ENCODE measurements at regions not wholly inside any gene's neighbourhood (a gene's known extent, or its start where the extent isn't known, plus 50 kb on each side); places are given as distances from the start of the nearest gene placed in this dataset.

DNA sequence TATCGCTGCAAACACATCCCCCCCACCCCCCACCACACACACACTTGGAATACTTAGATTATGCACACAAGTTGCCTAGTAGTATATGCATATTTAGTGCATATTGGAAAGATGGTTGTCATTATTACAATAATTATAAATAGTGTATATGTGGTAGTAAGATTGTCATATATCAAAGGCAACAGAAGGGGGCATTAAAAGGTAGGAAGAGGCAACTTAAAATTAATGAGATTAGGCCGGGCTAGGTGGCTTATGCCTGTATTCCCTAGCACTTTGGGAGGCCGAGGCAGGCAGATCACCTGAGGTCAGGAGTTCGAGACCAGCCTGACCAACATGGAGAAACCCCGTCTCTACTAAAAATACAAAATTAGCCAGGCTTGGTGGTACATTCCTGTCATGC, 52.1 kb downstream of the GSC start:
- DNase-seq: no peak

DNA sequence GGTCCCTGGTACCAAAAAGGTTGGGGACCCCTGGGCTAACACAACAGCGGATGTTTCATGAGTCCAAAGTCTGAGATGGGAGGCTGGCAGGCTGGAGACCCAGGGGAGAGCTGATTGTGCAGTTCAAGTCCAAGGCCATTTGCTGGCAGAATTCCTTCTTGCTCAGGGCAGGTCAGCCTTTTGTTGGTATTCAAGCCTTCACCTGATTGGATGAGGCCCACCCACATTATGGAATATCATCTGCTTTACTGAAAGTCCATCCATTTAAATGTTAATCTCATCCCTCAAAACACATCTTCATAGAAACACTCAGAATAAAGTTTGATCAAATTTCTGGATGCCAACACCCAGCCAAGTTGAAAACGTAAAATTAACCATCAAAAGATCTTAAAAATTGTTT, 52.9 kb downstream of the GSC start:
- DNase-seq: no peak

DNA sequence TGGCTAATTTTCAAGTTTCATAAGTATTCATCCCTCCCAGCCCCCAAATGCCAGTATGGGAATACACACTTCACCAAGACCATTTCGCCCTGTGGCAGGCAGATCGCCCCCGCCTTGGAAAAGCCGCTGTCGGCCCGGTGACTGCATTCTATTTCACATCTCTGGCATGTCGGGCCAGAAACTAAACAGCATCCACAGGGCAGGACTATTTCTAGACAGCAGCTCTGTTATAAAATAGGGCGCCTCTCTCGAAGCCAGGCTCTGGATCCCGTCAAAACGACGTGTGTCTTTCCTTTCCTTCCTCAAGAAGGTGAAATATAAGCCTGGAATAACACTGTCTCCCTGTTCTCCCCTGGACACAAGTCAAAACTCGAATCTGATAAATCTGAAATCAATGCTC, 56.8 kb downstream of the GSC start:
- no peak for DNase-seq

DNA sequence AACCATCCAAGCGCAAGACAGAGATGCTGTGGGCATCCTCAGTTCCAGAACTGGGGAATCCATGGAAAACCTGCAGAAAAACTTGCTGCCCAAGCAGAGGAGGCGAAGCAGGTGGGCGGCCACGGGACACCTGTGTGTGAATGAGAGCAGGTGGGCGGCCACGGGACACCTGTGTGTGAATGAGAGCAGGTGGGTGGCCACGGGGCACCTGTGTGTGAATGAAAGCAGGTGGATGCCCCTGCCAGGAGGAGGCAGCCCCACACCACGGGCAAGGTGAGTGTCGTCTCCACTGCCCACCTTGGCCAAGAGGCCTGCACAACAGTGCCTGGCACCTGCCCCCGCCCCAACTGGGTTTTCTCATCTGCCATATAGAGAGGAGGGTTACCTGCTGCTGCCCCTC, 59.2 kb downstream of the GSC start:
- DNase-seq: no peak

DNA sequence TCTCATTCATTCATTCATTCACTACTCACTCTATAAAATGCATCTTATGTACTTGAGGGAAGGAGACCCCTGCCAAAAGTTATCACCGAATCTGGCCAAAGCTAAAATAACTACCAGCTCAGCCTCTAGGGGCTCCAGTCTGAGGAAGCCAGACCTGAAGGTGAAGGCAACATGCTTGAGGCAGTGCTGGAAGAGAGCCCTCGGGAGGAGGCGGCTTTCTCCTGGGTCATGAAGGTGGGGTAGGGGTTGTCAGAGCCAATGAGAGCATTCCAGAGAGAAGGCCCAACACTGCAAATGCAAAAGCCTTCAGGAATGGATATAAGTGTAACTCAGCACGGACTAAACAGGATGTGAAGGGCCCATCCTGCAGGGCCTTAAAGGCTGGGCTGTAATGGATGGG, 62.4 kb downstream of the GSC start:
- DNase-seq: no peak

DNA sequence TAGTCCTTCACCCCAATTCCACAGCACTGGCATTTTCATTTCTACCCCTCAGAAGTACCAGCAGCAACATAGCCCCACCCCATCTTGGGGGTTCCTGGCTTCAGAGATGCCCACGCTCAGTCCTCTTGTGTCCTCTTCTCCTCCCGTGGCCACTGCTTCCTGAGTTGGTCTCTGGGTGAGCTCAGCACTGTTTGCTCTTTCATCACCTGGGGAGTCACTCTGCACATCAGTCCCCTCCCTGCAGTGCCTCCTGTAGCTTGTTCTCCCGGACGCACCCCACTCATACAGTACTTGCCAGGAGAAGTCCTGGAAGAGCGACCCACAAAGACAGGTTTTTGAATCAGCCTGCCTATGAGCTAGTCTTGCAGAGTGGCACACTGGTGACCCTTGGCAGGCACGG, 63.8 kb downstream of the GSC start:
- no peak for DNase-seq

DNA sequence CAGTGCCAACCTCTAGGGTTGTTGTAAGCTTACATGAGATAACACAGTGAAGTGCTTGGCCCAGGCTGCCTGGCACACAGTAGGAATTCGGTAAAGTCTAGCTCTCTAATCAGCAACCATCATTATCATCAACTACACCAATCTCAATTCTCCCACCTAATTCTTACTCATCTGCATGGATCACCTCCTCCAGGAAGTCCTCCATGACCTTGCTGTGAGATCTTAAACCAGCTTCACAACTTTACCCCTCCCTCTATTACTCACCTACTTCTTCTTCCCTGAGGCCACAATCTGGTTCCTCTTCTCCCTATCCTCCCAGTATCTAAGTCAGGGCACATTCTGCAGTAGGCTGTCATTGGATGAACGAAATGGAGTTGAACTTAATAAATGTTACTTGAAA, 67.3 kb downstream of the GSC start:
- DNase-seq: no peak

DNA sequence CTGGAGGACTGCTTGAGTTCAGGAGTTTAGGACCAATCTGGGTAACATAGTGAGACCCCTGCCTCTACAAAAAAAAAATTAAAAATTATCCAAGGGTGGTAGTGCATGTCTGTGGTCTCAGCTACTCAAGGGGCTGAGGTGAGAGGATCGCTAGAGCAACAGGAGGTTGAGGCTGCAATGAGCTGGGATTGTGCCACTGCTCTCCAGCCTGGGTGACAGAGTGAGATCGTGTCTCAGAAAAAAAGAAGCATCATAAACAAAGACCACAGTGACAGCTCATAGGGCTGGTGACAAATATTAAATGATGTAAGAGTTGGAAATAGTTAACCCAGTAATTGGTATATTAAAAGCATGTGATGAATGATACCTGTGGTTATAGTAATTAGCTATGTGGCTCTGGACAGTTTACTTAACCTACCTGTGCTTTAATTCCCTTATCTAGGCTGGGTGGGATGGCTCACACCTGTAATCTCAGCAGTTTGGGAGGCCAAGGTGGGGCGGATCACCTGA, 68.0 kb downstream of the GSC start:
- DNase-seq: no peak

DNA sequence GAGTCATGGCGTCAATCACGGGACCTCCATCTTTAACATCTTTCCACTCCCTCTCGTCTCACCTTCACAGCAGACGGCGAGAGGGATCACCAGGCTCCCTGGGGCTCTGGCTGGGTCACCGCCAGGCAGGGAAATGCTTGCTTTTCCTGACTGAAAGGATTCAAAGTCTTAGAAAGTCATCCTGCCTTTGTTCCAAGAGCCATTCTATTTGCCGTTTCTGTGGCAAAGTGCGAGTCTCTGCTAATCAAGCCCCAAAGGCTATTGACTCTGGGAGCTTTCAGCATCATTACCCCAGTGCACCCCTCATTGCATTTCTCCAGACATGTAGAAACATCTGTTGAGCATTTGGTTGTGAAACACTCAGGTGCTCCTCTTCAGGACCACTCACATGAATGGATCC, 69.6 kb downstream of the GSC start:
- DNase-seq: no peak

DNA sequence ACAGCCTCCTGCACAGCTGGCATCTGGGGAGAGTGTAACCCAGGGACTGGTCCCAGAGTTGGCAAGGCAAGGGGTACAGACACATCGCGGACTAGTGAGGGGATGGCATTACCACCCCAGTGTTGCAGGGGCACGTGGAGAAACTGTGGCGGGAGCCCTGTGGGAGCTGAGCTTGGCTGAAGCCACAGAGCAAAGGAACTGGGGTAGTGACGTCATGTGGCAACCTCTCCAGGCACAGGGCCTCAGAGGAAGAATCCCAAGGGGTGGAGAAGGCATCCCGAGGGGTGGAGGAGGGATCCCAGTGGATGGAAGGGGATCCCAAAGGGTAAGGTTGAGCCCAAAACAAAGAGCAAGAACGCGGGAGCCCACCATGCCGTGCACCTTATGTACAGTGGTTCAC, 70.1 kb downstream of the GSC start:
- no peak for DNase-seq

DNA sequence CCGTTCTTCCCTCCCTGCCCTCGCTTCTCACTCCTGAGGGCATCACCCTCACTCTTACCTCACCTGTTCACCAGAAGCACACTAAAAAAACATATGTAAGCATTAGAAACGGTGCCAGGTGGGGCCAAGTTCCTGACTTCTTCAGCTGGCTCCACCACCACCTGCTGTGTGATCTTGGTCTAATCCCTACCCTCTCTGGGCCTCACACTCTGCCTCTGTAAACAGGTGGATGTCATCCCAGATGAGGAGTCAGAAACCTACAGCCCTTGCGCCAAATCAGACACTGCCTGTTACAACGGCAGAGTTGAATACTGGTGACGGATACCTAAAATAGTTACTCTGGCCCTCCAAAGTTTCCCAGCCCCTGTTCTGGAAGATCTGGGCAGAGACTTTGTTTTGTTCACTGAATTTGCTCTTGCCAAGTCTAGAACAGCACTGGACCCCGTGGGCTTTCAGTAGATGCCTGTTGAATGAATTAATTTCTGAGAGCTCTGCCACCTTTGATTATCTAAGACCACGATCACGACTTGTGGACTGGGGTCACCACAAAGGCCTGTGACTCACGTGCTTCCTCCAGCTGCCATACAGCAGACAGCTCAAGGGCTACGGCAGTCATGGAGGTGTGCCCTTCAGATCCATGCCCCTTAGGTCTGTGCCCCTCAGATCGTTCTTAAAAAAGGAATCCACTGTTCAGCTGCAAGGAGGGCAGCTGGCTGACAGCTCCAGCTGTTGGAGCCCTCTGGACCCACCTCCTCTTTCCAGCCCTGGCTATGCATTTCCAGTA, 71.9 kb downstream of the GSC start:
- DNase-seq: no peak

DNA sequence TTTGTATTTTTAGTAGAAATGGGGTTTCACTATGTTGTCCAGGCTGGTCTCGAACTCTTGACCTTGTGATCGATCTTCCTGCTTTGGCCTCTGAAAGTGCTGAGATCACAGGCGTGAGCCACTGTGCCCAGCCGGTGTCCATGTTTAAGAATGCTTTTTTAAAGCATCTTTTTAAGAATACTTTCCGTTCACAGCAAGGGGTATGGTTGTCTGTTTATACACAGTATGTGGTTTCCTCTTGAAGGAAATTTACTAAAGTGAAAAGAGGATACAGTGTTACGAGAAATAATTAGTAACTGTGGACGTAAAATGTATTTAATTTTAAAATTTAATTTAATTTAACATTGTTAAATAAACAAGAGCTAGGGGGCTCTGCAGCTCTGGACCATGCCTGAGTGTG, 73.4 kb downstream of the GSC start:
- DNase-seq: no peak

DNA sequence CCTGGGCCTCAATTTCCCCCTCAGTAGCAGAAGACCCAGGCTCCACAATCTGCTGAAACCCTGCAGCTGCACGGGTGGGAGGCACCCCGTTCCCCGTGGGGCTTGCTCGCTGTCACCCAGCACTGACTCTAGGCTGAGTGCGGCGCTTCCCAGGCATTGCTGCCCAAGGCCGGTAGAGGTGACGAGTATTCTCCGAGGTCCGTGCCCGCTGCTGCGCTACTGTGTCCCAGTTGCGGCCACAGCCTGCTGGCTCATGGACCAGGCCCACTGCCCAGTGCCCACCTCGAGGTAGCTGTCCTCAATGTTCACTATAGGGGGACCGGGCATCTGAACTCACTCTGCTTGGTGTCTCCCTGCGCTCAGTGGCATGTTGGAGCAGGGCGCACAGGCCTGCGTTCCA, 74.7 kb downstream of the GSC start:
- DNase-seq: no peak

DNA sequence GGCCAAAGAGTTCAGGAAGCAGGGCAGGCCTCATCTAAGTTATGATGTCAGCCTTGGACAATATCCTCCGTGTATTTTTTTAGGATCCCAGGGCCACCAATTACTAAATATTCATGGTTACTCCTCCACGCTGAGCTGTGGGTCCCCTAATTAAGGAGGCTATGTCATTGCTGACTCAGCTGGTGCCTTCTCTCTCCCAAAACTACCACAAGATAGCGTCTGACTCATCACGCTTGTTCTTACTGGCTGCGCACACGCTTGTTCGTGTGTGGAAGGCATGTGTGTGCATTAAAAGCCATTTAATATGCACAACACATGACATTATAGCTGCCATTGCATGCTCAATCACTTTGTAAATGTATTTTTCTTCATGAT, 78.3 kb downstream of the GSC start:
- no peak for DNase-seq

DNA sequence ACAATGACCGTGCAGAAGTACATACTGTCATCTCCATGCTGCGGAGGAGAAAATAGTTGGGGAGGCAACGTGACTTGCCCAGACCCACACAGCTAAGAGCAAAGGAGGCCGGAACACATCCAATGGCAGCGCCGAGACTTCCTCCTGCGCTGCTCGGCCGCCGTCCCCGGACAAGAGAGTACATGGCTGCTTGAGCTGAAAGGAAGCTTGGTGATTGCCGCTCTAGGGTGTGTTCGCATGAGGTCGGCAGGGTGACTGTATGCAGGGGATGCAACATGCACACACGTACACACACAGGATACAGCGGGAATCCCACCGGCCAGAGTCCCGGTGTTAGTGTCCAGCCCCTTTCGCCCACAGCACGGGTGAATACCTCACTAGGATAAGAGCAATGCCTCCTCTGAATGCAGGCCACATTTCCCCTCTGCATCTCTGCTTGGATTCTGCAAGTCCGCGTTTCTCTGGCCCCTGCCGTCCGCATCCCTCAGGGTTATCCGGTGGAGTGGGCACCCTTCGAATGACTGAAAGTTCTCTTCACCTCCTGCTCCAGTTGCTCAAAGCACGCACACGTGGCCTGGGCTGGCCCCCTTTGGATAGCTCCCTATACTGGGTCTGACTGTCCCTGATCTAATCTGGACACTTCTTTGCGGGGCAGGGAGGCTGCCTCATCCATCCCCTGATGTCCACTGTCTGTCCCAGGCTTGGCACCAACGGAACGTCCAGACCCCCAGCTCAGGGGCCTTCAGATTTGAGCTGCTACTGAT, 78.8 kb downstream of the GSC start:
- no peak for DNase-seq

DNA sequence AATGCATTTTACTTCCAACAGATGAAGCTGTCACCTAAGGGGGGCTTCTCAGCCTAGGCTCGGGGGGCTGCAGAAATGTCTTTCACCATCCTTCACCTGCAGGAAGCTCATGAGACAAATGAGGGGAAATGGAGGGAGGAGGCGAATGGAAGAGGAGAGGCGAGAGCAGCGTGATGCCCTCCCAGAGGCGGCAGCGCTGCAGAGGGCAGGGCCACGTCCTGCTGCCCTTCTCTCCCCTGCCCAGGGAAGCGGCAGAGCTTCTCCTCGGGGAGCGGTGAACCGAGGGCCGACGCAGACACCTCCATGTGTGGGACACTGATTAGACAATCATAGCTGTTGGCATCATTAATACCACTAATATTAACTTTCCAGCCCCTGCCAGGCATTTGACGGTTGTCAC, 78.3 kb downstream of the SERPINA3 start:
- no peak for DNase-seq

DNA sequence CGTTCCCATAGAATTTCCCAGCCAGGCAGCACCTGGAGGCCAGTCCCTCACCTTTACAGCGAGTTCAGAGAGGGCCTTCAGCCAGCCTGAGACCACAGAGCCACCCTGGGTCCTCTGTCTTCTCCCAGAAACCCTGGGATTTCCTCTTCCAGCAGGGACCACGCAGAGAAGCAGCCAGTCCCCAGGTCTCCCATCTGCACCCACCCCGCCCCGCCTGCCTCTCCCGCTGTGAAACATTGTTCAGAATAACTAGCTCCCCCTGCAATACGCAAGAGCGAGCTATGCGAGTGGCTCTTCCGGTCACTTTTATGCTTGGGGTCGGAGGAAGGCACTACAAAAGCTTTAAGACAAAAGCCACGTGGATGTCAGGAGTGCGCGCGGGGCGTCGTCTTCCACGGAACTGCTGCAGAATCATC, 77.8 kb downstream of the SERPINA3 start:
- DNase-seq: no peak

DNA sequence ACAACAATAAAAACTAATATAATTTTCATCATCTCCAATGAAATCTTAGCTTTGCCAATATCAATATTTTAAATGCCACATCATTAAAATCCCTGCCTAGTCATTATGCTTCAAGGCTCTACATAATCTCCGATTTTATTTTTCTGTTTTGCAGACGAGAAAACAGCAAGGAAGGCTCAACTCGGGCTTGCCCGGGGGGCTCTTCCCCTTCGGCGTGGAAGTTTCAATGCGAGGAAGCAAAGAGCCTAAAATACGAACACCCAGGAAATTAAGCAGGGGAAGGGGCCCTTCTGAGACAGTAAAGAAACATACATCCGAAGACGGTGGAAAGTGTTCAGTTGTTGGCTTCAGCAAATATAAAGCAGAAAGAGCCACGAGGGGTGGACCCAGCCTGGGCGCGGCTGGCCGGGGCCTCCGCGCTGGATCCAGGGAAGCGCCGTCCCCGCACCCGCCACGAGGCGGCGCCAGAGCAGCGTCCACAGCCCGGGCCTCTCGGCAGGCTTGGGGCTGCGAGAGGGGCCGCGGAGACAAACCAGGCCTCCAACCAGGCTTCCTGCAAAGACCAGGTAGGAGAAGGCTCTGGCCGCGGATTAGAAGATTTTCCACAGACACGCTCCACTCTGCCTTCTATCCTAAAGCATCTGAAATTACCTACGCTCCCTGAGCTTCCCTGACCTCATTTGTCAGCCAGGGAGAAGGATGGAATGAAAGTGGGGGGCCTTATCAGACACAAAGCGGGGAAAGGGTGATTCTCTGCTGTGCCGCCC, 77.2 kb downstream of the SERPINA3 start:
- DNase-seq: peak; percentile 32

DNA sequence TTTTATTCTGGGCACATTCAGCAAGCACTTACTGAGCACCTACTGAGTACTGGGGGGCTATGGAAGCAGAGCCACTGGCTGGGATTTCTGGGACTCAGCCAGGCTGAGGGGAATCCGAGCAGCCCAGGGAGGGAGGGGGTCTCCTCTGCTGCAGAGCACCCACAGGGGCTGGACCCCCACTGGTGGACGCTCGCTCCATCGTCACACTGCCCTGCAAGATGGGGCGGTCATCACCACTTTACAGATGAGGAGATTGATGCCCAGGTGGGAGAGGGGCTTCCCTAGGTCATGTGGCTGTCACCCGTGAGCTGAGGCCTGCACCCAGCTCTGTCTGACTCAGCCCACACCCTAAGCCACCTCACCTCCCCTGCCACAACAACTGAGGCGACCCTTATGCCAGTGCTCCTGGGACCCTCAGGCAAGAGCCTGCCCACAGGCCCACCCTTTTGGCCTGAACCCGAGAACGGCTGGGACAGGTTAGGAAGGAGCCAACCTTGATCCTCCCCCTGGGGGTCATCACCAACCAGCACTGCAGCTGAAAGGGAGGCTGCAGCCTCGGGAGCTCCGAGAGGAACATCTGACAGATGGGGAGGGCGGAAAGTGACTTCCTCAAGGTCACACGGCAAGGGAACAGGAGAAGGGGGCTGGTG, 74.4 kb downstream of the SERPINA3 start:
- no peak for DNase-seq

DNA sequence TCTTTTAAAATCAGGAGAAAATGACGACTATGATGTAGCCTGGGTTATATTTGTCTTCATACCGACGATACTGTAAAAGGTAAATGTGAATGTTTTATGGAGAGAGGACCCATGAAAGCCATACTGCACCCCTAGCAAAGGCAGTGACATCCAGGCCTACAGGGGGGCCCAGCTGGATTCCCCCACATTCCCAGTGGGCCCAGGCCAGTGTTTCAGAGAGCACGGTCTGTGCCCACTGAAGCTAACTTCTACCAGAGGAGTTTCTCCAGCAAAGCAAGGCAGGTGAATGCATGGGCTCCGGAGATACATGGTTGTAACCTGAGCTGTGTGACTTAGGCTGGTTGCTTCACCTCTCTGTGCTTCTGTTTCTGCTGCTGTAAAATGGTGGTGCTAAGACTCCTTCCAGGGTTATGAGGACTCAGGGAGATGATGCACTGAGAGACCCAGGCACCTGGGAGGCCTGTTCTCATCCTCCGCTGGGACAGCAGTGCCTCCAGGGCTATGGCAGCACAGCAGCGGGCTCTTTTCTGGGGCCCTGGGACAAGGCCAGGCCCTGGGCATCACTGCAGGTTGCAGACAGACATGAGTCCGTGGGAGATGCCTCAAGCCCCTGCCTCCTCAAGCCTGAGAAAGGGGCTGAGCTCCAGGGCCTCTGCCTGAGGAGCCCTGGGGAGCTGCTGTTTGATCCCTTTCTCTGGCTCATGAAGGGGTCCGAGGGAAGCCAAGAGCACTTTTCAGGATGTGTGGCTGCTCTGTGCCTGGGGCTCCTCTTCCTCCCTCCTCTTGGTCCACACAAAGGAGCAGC, 73.7 kb downstream of the SERPINA3 start:
- no peak for DNase-seq

DNA sequence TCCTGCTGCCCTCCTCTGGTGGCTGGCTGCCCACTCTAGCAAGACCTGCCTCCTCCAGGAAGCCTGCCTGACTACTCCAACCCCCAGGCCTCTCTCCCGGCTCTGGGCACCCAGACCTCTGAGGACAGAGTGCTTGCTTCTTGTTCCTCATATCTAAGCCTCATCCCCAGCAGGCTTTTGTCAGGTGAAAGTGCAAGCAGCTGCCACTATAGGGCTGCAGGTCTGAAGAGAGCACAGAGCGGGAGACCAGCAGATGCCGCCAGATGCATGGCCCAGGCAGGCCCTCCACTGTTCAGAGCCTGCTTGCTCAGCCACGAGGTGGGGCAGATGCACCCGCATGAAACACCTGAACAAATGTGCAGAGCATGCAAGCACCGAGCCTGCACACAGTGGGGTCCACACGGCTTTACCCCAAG, 73.0 kb downstream of the SERPINA3 start:
- DNase-seq: no peak

DNA sequence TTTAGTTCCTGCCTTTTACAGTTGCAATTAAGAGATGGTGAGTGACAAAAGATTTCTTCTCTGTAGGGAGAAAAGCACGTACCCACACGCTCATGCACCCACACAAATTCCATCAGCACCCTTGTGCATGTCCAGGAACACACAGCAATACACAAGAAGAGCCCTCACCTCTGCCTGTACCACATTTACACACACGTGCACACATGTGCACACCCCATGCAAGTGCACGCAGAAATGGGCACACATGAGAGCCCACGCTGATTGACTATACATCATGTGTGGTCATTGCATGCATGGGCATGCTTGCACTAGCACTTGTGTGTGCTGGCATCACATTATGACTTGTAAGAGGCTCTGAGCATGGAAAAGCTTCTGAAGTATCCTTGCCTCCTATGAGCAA, 70.5 kb downstream of the SERPINA3 start:
- no peak for DNase-seq

All from NCI-H748 treated with DMSO at 0.1 percent for 48 hours (cell line).